ENCODE measurements at regions not wholly inside any gene's neighbourhood (a gene's known extent, or its start where the extent isn't known, plus 50 kb on each side); places are given as distances from the start of the nearest gene placed in this dataset.

GRCh38 chr9:108419379-108419778 lies 436.4 kb downstream of the ACTL7B start:
- no peak for TF ChIP-seq CTCF (IDR thresholded peaks at IDR 0.05)
- no peak for TF ChIP-seq POLR2A (IDR thresholded peaks at IDR 0.05)
